Skeletal muscle satellite cell (primary cell): ENCODE measurements at regions not wholly inside any gene's neighbourhood (a gene's known extent, or its start where the extent isn't known, plus 50 kb on each side); places are given as distances from the start of the nearest gene placed in this dataset.

Source experiments
- H3K27me3 ChIP-seq: 2 replicates; pipeline ENCODE4 v1.7.0; 2013; ENCODE audit warnings: low read length; ENCODE audit not compliant: control insufficient read depth, insufficient read depth
- H3K36me3 ChIP-seq: 2 replicates; pipeline ENCODE4 v1.7.0; 2013; ENCODE audit warnings: mild to moderate bottlenecking, control low read depth, low read length; ENCODE audit not compliant: insufficient read depth
- H3K4me1 ChIP-seq: 2 replicates; pipeline ENCODE4 v1.7.0; 2013; ENCODE audit warnings: low read length; ENCODE audit not compliant: control insufficient read depth, insufficient read depth
- H3K4me2 ChIP-seq: 2 replicates; pipeline ENCODE4 v1.7.0; 2013; ENCODE audit warnings: mild to moderate bottlenecking, low read length
- H3K4me3 ChIP-seq: 2 replicates; pipeline ENCODE4 v1.7.0; 2013; ENCODE audit warnings: low read length
- H3K9ac ChIP-seq: 2 replicates; pipeline ENCODE4 v1.7.0; 2013; ENCODE audit warnings: mild to moderate bottlenecking, low read depth, low read length, moderate library complexity
- H3K9me3 ChIP-seq: replicated peaks from 2 replicates; pipeline ENCODE4 v1.7.0; 2013; ENCODE audit warnings: mild to moderate bottlenecking, control low read depth, low read length

GRCh38 chr10:36488579-36488978, 636.8 kb upstream of the ANKRD30A start:
- Histone ChIP-seq H3K9me3 (no peaks in the 10 kb centered on the region), H3K9ac (no peak overlapping the region), H3K4me1 (peaks cover 45% of the 10 kb centered on the region), H3K27me3 (no peaks in the 10 kb centered on the region), H3K4me2 (no peak overlapping the region), H3K36me3 (no peaks in the 10 kb centered on the region), H3K4me3 (no peak overlapping the region)

GRCh38 chr10:36479073-36479472, 646.3 kb upstream of the ANKRD30A start:
- H3K4me2 ChIP-seq, result no peak overlapping the region
- H3K9ac ChIP-seq, result no peak overlapping the region
- H3K27me3 ChIP-seq, result no peaks in the 10 kb centered on the region
- no peaks in the 10 kb centered on the region for H3K9me3 ChIP-seq
- no peaks in the 10 kb centered on the region for H3K36me3 ChIP-seq
- H3K4me1 ChIP-seq, result no peaks in the 10 kb centered on the region
- no peak overlapping the region for H3K4me3 ChIP-seq

- Histone ChIP-seq H3K4me1 (no peaks in the 10 kb centered on the region), H3K4me2 (no peak overlapping the region), H3K9me3 (no peaks in the 10 kb centered on the region), H3K4me3 (no peak overlapping the region), H3K27me3 (no peaks in the 10 kb centered on the region), H3K9ac (no peak overlapping the region), H3K36me3 (no peaks in the 10 kb centered on the region)
Observed at GRCh38 chr10:36476399-36476798, 649.0 kb upstream of the ANKRD30A start.

DNA sequence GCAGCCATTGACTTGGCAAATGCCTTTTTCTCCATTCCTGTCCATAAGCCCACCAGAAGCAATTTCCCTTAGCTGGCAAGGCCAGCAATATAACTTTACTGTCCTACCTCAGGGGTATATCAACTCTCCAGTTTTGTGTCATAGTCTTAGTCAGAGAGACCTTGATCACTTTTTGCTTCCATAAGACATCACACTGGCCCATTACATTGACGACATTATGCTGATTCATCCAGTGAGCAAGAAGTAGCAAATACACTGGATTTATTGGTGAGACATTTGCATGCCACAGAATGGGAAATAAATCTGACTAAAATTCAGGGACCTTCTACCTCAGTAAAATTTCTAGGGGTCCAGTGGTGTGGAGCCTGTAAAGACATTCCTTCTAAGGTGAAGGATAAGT, 649.7 kb upstream of the ANKRD30A start:
- Histone ChIP-seq H3K4me2 (no peak overlapping the region), H3K9me3 (no peaks in the 10 kb centered on the region), H3K27me3 (no peaks in the 10 kb centered on the region), H3K4me3 (no peak overlapping the region), H3K4me1 (no peaks in the 10 kb centered on the region), H3K9ac (no peak overlapping the region), H3K36me3 (no peaks in the 10 kb centered on the region)

- Histone ChIP-seq H3K27me3 (no peaks in the 10 kb centered on the region), H3K36me3 (no peaks in the 10 kb centered on the region), H3K9ac (no peak overlapping the region), H3K4me1 (peaks cover 8% of the 10 kb centered on the region), H3K4me2 (no peak overlapping the region), H3K9me3 (no peaks in the 10 kb centered on the region), H3K4me3 (no peak overlapping the region)
Observed at GRCh38 chr10:36474456-36474855, 650.9 kb upstream of the ANKRD30A start.

DNA sequence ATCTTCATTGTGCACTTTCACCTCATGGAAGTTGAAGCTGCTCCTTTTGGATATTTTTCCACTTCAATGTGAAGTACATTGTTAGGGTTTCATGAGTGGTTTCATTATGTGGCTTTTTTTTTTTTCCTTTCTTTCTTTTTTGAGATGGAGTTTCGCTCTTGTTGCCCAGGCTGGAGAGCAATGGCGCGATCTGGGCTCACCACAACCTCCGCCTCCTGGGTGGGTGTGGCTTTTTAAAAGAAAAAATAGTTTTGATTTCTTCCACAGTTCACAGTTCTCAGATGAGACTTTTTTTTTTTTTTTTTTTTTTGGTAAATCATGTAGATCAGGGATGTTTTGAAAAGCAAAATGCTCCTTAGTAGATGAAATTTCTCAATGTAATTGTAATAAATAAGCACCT, 652.3 kb upstream of the ANKRD30A start:
- H3K36me3 ChIP-seq, result no peaks in the 10 kb centered on the region
- peaks cover 13% of the 10 kb centered on the region for H3K4me1 ChIP-seq
- H3K9me3 ChIP-seq, result no peaks in the 10 kb centered on the region
- no peak overlapping the region for H3K9ac ChIP-seq
- H3K4me2 ChIP-seq, result no peak overlapping the region
- no peak overlapping the region for H3K4me3 ChIP-seq
- no peaks in the 10 kb centered on the region for H3K27me3 ChIP-seq

DNA sequence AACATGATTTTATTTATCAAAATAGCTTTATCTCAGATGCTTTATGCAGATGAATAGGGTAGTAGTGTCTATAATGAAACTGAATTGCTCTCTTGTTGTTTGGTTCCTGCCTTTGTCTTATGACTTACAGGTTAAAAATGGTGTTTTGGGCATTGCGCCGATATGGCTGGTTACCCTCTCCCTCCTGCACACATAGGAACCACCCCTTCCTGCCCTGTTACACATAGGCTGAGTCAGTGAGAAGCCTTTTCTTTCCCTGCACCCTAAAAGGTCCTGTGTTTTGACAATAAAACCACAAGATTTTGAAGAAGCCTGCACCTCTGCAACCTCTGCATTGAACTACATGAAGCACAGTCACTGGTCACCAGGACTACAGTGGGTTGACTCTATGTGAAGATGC, 655.8 kb upstream of the ANKRD30A start:
- Histone ChIP-seq H3K4me3 (no peak overlapping the region), H3K36me3 (no peaks in the 10 kb centered on the region), H3K9me3 (no peaks in the 10 kb centered on the region), H3K4me1 (peaks cover 28% of the 10 kb centered on the region), H3K4me2 (peak overlapping the region; percentile 41), H3K27me3 (no peaks in the 10 kb centered on the region), H3K9ac (no peak overlapping the region)

GRCh38 chr10:36468620-36469019, 656.8 kb upstream of the ANKRD30A start:
- no peaks in the 10 kb centered on the region for H3K9me3 ChIP-seq
- H3K36me3 ChIP-seq, result no peaks in the 10 kb centered on the region
- H3K4me2 ChIP-seq, result no peak overlapping the region
- H3K4me1 ChIP-seq, result peaks cover 34% of the 10 kb centered on the region
- H3K9ac ChIP-seq, result no peak overlapping the region
- H3K27me3 ChIP-seq, result no peaks in the 10 kb centered on the region
- H3K4me3 ChIP-seq, result no peak overlapping the region

DNA sequence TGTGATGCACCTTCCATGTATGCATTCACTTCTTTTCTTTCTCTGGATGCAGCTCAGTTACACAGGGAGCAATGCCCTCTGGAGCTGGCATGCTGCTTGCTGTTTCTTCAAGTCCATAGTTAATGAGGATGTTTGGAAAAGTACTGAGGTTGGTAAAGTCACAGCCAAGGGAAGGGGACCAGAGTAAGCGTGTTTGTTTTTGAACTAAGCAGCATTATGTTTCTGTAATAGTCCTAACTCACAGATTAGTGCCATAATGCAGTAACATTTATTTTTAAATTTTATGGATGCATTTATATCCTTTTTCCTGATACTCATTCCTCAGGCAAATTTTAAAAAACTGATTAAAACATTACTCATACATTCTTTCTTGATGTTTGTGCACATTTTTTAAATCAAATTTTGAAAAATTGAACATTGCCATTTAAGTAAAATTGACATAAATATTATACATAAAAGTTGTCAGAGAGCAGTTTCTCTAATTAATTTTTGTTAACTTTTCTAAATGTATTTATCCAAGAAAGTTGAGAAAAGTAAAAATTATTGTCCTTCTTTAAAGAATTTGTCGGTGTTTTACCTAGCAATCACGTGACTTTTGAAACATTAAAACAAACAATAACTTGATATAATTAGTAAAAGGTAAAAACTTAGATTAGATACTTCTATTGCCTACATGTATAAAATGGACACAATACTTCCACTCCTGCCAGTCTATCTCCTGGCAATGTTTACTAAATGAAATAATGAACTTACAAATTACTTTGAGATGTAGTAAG, 659.6 kb upstream of the ANKRD30A start:
- no peaks in the 10 kb centered on the region for H3K27me3 ChIP-seq
- H3K9me3 ChIP-seq, result no peaks in the 10 kb centered on the region
- H3K4me3 ChIP-seq, result no peak overlapping the region
- H3K9ac ChIP-seq, result peak overlapping the region; percentile 3
- peaks cover 37% of the 10 kb centered on the region for H3K4me1 ChIP-seq
- H3K4me2 ChIP-seq, result peak overlapping the region; percentile 58
- no peaks in the 10 kb centered on the region for H3K36me3 ChIP-seq

GRCh38 chr10:36464291-36464690, 661.1 kb upstream of the ANKRD30A start:
- Histone ChIP-seq H3K9me3 (no peaks in the 10 kb centered on the region), H3K4me2 (no peak overlapping the region), H3K27me3 (no peaks in the 10 kb centered on the region), H3K4me1 (peaks cover 28% of the 10 kb centered on the region), H3K9ac (no peak overlapping the region), H3K4me3 (no peak overlapping the region), H3K36me3 (no peaks in the 10 kb centered on the region)

DNA sequence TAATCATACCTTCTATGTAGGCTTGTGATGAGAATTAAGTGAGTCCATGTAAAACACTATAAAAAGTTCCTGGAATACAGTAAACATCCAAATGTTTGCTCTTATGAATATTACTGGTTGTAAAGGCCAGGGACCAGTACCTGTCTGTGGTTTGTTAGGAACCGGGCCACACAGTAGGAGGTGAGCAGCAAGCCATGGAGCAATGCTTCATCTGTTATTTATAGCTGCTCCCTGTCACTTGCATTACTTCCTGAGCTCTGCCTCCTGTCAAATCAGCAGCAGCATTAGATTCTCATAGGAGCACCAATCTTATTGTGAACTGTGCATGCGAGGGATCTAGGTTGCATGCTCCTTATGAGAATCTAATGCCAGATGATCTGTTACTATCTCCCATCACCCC, 662.0 kb upstream of the ANKRD30A start:
- H3K9me3 ChIP-seq, result no peaks in the 10 kb centered on the region
- H3K4me3 ChIP-seq, result no peak overlapping the region
- H3K4me1 ChIP-seq, result peaks cover 25% of the 10 kb centered on the region
- H3K27me3 ChIP-seq, result no peaks in the 10 kb centered on the region
- H3K36me3 ChIP-seq, result no peaks in the 10 kb centered on the region
- H3K4me2 ChIP-seq, result no peak overlapping the region
- H3K9ac ChIP-seq, result no peak overlapping the region

- H3K9me3 ChIP-seq, result no peaks in the 10 kb centered on the region
- no peak overlapping the region for H3K9ac ChIP-seq
- no peak overlapping the region for H3K4me3 ChIP-seq
- H3K36me3 ChIP-seq, result no peaks in the 10 kb centered on the region
- no peaks in the 10 kb centered on the region for H3K27me3 ChIP-seq
- no peak overlapping the region for H3K4me2 ChIP-seq
- peaks cover 25% of the 10 kb centered on the region for H3K4me1 ChIP-seq
Observed at GRCh38 chr10:36462194-36462593, 663.2 kb upstream of the ANKRD30A start.
